ENCODE measurements at regions not wholly inside any gene's neighbourhood (a gene's known extent, or its start where the extent isn't known, plus 50 kb on each side); places are given as distances from the start of the nearest gene placed in this dataset.
"Not testable (repeated sequence)": the region's sequence is repeated elsewhere in the genome, so short reads cannot be mapped to it uniquely, and the experiment has no call there.

GRCh38 chr17:77282524-77283515 lies 142.1 kb downstream of the SEC14L1 start:
- peaks cover 18% of the 10 kb centered on the region for H3K4me1 Mint-ChIP-seq (ENCODE audit: low read depth)
- H3K4me3 Mint-ChIP-seq, result peak overlapping the region; percentile 69
- peaks cover 17% of the 10 kb centered on the region for H3K27me3 Mint-ChIP-seq (ENCODE audit: low read depth)
- DNase-seq, result no peak
- H3K36me3 Mint-ChIP-seq (ENCODE audit: low read depth), result no peaks in the 10 kb centered on the region
- CTCF ChIA-PET, result interaction anchor here (1.1 kb wide), 1 partner anchor 246 kb away, joined by 3 read pairs; no protein-coding TSS in a partner anchor
- no peak overlapping the region for H3K27ac Mint-ChIP-seq
- intact Hi-C loops (cut with micrococcal nuclease), result loop anchor here (2.0 to 5.0 kb wide), 2 partner anchors 89 to 212 kb away; no protein-coding TSS in a partner anchor
- no peaks in the 10 kb centered on the region for H3K9me3 Mint-ChIP-seq

GRCh38 chr17:77284023-77284617 lies 143.4 kb downstream of the SEC14L1 start:
- intact Hi-C loops (cut with micrococcal nuclease), result loop anchor here (5.0 kb wide), 1 partner anchor 88 kb away; no protein-coding TSS in a partner anchor
- no peak overlapping the region for H3K4me3 Mint-ChIP-seq
- peaks cover 18% of the 10 kb centered on the region for H3K4me1 Mint-ChIP-seq (ENCODE audit: low read depth)
- no peaks in the 10 kb centered on the region for H3K36me3 Mint-ChIP-seq (ENCODE audit: low read depth)
- CTCF ChIA-PET, result no interaction called here
- no peaks in the 10 kb centered on the region for H3K9me3 Mint-ChIP-seq
- DNase-seq, result no peak
- peaks cover 16% of the 10 kb centered on the region for H3K27me3 Mint-ChIP-seq (ENCODE audit: low read depth)
- H3K27ac Mint-ChIP-seq, result no peak overlapping the region

- H3K27ac Mint-ChIP-seq, result no peak overlapping the region
- CTCF ChIA-PET, result no interaction called here
- DNase-seq, result no peak
- no peaks in the 10 kb centered on the region for H3K36me3 Mint-ChIP-seq (ENCODE audit: low read depth)
- no peak overlapping the region for H3K4me3 Mint-ChIP-seq
- peaks cover 10% of the 10 kb centered on the region for H3K4me1 Mint-ChIP-seq (ENCODE audit: low read depth)
- intact Hi-C loops (cut with micrococcal nuclease), result no loop called here
- H3K9me3 Mint-ChIP-seq, result no peaks in the 10 kb centered on the region
- H3K27me3 Mint-ChIP-seq (ENCODE audit: low read depth), result peaks cover 10% of the 10 kb centered on the region
These were observed 145.0 kb downstream of the SEC14L1 start for GRCh38 chr17:77285594-77286390.

GRCh38 chr17:77286391-77286640 lies 145.5 kb downstream of the SEC14L1 start:
- no peak for DNase-seq
- H3K9me3 Mint-ChIP-seq, result no peaks in the 10 kb centered on the region
- peaks cover 10% of the 10 kb centered on the region for H3K27me3 Mint-ChIP-seq (ENCODE audit: low read depth)
- CTCF ChIA-PET, result no interaction called here
- no peaks in the 10 kb centered on the region for H3K36me3 Mint-ChIP-seq (ENCODE audit: low read depth)
- intact Hi-C loops (cut with micrococcal nuclease), result no loop called here
- no peak overlapping the region for H3K27ac Mint-ChIP-seq
- peaks cover 10% of the 10 kb centered on the region for H3K4me1 Mint-ChIP-seq (ENCODE audit: low read depth)
- no peak overlapping the region for H3K4me3 Mint-ChIP-seq

GRCh38 chr17:77286641-77287431 lies 146.1 kb downstream of the SEC14L1 start:
- CTCF ChIA-PET, result no interaction called here
- H3K9me3 Mint-ChIP-seq, result no peaks in the 10 kb centered on the region
- H3K27me3 Mint-ChIP-seq (ENCODE audit: low read depth), result peaks cover 8% of the 10 kb centered on the region
- H3K27ac Mint-ChIP-seq, result no peak overlapping the region
- no peaks in the 10 kb centered on the region for H3K36me3 Mint-ChIP-seq (ENCODE audit: low read depth)
- intact Hi-C loops (cut with micrococcal nuclease), result no loop called here
- no peak for DNase-seq
- H3K4me3 Mint-ChIP-seq, result no peak overlapping the region
- H3K4me1 Mint-ChIP-seq (ENCODE audit: low read depth), result peaks cover 7% of the 10 kb centered on the region

GRCh38 chr17:77287432-77288068 lies 146.8 kb downstream of the SEC14L1 start:
- Mint-ChIP-seq H3K9me3 (no peaks in the 10 kb centered on the region), H3K4me1 (ENCODE audit: low read depth) (peaks cover under 1% of the 10 kb centered on the region), H3K4me3 (no peak overlapping the region), H3K27ac (no peak overlapping the region), H3K27me3 (ENCODE audit: low read depth) (peaks cover under 1% of the 10 kb centered on the region), H3K36me3 (ENCODE audit: low read depth) (no peaks in the 10 kb centered on the region)
- intact Hi-C loops (cut with micrococcal nuclease), result no loop called here
- CTCF ChIA-PET, result no interaction called here
- no peak for DNase-seq

- H3K4me3 Mint-ChIP-seq, result no peak overlapping the region
- no peaks in the 10 kb centered on the region for H3K27me3 Mint-ChIP-seq (ENCODE audit: low read depth)
- CTCF ChIA-PET, result no interaction called here
- DNase-seq, result no peak
- intact Hi-C loops (cut with micrococcal nuclease), result no loop called here
- H3K4me1 Mint-ChIP-seq (ENCODE audit: low read depth), result no peaks in the 10 kb centered on the region
- no peaks in the 10 kb centered on the region for H3K36me3 Mint-ChIP-seq (ENCODE audit: low read depth)
- H3K9me3 Mint-ChIP-seq, result no peaks in the 10 kb centered on the region
- no peak overlapping the region for H3K27ac Mint-ChIP-seq
These were observed 147.4 kb downstream of the SEC14L1 start for GRCh38 chr17:77288115-77288619.

- H3K4me1 Mint-ChIP-seq (ENCODE audit: low read depth); H3K36me3 Mint-ChIP-seq (ENCODE audit: low read depth); H3K27ac Mint-ChIP-seq; CTCF ChIA-PET; DNase-seq; intact Hi-C loops (cut with micrococcal nuclease); H3K9me3 Mint-ChIP-seq; H3K27me3 Mint-ChIP-seq (ENCODE audit: low read depth); H3K4me3 Mint-ChIP-seq: not testable (repeated sequence)
These were observed 150.2 kb downstream of the SEC14L1 start for GRCh38 chr17:77290759-77291558.

GRCh38 chr17:77291591-77292386 lies 151.0 kb downstream of the SEC14L1 start:
- intact Hi-C loops (cut with micrococcal nuclease), result no loop called here
- Mint-ChIP-seq H3K36me3 (ENCODE audit: low read depth) (no peaks in the 10 kb centered on the region), H3K27ac (no peak overlapping the region), H3K27me3 (ENCODE audit: low read depth) (no peaks in the 10 kb centered on the region), H3K9me3 (no peaks in the 10 kb centered on the region), H3K4me3 (no peak overlapping the region), H3K4me1 (ENCODE audit: low read depth) (no peaks in the 10 kb centered on the region)
- no peak for DNase-seq
- CTCF ChIA-PET, result no interaction called here

GRCh38 chr17:77294761-77295160 lies 154.0 kb downstream of the SEC14L1 start:
- no peak for DNase-seq
- Mint-ChIP-seq H3K27ac (no peak overlapping the region), H3K36me3 (ENCODE audit: low read depth) (no peaks in the 10 kb centered on the region), H3K4me3 (no peak overlapping the region), H3K9me3 (no peaks in the 10 kb centered on the region), H3K27me3 (ENCODE audit: low read depth) (no peaks in the 10 kb centered on the region), H3K4me1 (ENCODE audit: low read depth) (no peaks in the 10 kb centered on the region)
- intact Hi-C loops (cut with micrococcal nuclease), result no loop called here
- CTCF ChIA-PET, result no interaction called here

Measured in activated naive CD4-positive, alpha-beta T cell treated with anti-CD3 and anti-CD28 coated beads for 36 hours (primary cell).